H4 (cell line): ENCODE measurements at regions not wholly inside any gene's neighbourhood (a gene's known extent, or its start where the extent isn't known, plus 50 kb on each side); places are given as distances from the start of the nearest gene placed in this dataset.

Experiments used
- DNase-seq: peaks from one replicate; pipeline ENCODE4 v3.0.0-alpha.2; 2015; ENCODE audit warnings: low spot score

DNA sequence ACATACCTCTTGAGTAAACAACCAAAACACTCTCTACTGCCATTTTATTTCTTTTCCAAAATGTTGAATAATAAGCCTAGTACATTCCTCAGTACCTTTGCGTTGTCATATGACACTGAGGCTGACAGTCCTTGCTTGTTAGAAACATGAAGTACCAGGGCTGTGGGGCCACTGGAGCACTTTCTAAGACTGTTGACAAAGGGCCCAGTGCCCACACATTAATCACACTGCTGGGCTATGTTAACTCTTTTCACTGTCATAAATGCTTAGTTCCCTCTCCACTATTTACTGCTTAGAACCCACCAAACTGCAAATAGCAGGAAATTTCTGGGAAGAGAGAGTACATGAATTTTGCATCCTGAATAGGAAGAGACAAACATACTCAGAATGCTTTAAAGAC, 57.1 kb downstream of the FAM47B start:
- DNase-seq, result no peak

DNA sequence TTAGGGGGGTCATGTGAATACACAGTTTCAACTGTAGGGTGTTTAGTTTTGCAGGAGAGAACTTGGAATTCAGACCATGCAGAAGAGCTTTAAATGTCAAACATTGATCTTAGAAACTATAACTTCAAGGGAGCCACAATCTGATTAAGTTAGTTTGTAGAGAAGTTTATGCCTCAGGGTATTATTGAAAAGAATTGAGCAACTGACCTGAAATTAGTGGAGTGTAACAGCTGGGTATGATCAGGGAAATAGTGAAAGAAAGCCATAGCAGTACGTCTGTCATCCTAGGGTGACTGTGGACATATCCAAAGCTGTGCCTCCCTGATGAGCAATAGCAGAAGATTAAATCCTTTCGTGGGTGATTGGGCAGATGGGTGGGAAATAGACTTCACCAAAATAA, 63.8 kb downstream of the FAM47B start:
- no peak for DNase-seq

DNA sequence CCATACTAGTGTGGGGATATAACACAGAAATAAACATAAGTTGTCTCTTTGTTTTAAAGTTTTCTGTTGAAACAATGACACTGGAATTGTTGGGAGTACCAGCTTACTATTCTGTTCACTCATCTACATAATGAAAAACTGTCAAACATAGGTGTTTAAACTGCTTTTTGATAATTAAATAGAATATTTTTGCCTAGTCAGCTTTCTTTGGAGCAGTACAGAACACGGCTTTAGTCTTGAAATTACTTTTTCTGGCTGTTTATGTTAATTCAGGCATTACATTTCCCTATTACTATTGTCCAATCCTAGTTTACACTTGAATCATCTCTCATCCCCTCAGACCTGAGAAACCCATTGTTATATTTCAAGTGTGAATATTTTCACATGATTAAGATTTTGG, 73.0 kb downstream of the FAM47B start:
- DNase-seq, result no peak

DNA sequence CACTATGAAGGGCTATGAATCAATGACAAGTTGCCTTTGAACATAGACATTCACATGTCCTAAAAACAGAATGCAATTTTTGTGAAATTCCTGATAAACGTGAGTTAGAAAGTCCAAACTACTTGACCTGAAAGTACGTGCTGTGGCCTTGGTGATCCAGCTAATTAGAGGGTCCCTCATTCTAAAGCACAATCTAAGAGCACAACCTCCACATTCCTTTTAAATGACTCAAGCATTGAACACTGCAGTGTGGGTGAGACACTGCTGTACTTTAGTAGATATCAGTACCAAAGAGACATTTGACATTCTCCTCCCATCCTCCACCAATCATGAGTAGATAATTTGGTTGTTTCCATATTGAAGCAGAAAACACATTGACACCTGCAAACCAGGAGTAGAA, 73.5 kb downstream of the FAM47B start:
- DNase-seq, result no peak

DNA sequence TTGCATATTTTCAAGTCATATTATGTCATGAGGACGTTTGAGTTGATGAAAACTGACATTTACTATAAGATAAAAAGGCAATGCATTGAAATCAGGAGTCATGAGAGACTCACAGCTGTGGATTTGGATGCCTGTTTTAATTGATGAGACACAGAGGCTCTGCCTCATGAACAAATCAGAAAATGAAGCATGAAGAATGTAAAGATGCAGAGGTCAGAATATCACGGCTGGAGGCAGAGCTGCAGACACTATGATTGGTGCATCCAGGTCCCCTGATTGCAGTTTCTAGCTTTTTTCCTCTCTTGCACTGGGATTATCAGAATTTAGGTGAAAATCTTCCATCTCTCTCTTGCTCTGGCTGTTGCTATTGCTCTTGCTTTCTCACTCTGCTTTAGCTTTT, 74.7 kb downstream of the FAM47B start:
- DNase-seq, result no peak

DNA sequence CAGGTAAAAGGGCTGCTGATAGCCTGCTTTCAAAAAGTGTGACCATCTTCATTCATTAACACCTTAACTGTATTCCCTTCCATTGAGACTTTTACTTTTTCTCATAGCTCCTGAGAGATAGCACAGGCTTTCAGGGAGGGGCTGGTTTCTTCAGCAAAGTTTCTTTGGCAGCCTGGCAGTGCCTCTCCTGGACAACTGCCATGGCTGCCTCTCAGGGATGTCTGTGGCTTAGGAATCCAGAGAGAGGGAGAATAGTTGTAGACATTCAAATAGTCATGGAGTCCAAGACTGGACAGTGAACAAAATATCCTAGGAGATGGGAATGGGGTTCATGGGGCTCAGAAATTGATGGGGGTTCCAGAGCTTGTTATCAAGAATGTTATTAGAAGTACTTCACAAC, 81.1 kb downstream of the FAM47B start:
- DNase-seq, result no peak

DNA sequence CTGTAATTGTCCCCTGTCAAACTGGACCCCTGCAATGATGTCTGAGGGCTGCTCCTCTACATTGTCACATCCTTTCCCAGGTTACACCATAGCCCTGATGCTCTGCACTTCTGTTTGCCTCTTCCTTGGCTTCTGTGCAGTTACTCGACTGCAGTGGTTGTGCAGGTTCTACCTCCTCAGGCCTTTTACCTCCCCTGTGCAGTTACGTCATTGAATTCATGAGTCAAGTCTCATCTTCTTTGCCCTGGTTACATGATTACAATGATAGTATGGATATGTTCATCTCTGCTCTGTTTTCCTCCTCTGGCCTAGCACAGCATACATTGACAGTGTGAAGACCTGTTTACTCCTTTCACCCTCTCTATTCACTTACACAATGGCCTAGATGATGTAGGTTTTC, 83.2 kb downstream of the FAM47B start:
- no peak for DNase-seq

DNA sequence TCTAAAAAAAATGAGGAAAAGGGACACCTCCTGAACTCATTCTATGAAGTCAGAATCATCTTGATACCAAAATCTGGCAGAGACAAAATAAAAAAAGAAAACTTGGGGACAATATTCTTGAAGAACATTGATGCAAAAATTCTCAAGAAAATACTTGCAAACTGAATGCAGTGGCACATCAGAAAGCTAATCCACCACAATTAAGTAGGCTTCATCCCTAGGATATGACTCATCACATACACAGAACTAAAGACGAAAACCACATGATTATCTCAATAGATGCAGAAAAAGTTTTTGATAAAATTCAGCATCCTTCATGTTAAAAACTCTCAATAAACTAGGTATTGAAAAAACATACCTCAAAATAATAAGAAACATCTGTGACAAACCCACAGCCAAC, 98.3 kb downstream of the FAM47B start:
- no peak for DNase-seq

DNA sequence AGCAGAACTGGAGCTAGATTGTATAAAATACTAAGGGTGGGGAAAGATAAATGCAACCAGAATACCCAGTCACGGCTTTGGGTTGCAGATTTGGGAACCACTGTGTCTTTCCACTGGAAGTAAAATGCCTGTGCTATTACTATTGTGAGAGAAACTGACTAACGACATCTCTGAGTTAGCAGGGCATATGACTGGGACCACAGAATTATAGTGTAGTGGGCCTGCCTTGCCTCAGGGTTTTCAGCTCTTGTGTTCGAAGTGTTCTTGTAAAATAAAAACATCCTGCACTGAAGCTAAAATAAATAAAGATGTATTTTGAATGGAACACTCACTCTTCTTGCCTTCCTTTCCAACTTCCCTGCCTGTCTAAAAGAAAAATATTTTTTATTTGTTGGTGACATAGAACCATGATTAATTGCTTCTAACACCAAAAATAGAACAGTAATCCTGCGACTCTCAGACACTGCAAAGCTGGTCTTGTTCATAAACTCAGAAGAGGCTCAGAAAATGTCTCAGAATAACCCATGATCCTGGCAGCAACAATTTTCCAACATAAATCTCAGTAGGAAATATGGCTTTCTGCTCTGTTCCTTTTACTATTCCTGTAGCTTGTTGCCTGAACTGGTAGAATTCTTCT, 104.2 kb downstream of the FAM47B start:
- DNase-seq, result no peak

DNA sequence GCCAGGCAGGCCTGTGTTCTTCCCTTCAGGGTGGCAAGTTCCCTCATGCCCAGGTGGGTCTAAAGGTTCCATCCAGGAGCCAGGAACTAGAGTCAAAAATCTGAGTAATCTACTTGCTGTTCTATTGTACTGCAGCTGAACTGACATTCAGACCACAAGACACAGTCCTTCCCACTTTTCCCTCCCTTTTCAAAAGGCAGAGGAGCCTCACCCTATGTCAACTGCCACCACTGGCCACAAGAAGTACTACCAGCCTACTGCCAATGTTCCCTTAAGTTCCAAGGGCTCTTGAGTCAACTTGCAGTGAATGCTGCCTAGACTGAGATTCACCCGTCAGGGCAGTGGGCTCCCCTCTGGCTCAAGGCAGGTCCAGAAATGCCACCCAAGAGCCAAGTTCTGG, 133.5 kb downstream of the FAM47B start:
- no peak for DNase-seq

DNA sequence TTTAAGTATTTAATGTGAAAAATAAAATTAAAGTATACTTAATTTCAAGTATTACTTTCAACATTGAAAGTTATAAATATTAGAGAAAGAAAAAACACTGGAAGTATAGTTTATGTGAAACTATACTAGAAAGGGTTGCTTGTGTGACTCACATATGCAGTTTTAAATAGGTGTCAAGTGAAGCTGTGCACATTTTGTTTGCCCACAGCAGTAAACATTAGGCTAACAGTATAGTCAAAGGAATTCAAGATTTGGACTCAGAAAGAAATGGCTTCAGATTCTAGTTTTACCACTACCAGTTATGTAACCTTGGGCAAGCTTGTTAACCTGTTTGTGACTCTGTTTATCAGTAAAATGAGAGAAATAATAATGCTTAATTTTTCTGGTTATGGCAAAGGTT, 148.2 kb downstream of the FAM47B start:
- no peak for DNase-seq

DNA sequence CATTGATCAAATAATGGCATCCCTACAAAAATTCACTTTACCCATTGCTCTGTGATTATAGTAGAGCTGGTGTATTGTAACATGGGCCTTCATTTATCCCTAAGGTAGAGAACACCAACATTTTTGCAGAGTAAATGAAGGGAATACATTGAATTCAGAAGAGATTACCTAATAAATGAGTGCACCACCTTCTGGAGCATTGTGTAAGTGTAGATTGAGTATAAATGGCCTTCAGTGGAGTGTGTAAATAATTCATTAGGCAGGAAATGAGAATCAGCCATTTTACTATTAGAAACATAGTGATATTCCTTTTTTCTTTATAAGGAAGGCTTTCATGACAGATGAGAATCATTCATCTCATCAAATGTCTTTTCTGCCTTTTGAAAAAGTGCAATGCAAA, 155.8 kb downstream of the FAM47B start:
- DNase-seq, result peak; percentile 3

DNA sequence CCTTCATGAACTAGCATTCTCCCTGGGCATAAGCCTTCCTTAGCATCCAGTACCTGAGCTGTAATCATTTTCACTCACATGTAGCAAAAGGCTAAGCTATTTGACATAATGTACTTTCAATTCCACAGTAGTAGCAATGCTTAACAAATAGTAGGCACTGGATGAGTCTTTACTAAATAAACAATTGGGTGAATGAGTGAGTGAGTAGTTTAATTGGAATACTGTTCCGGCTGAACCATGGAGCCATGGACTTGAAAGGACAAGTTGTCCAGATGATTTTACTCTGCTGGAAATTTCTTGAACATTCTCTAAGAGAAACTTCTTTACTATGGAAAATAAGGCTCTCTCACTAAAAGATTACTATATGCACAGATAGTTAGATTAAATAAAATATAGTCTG, 159.3 kb downstream of the FAM47B start:
- DNase-seq, result no peak

DNA sequence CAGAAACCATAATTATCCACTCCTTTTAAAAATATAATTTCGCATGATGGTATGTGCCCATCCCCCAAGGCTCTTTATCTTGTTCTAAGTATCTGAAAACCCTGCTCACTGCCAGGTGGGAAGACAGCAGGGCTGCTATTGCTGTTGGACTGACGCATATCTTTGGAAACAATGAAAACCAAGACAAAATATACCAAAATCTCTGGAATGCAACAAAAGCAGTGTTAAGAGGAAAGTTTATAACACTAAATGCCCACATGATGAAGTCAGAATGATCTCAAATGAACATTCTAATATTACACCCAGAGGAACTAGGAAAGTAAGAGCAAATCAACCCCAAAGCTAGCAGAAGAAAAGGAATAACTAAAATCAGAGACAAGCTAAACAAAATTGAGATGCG, 162.0 kb downstream of the FAM47B start:
- DNase-seq, result no peak

DNA sequence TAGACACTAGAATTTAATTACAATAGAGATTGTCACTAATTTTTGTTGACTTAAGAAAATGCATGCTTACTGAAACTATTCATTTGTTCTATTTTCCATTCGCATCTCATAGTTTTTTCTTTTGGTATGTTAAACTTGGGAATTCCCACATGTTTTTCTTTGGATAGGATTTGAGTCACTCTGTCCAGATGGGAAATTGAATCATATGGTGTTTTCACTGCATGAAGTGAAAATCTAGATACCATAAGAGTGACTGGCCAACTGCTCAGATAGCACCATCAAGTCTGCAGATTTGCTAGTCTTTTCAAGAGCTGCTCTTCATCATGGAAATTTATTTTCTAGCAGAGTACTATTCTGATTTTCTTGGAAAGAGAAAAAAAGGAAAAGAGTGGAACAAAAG, 172.6 kb downstream of the FAM47B start:
- no peak for DNase-seq

DNA sequence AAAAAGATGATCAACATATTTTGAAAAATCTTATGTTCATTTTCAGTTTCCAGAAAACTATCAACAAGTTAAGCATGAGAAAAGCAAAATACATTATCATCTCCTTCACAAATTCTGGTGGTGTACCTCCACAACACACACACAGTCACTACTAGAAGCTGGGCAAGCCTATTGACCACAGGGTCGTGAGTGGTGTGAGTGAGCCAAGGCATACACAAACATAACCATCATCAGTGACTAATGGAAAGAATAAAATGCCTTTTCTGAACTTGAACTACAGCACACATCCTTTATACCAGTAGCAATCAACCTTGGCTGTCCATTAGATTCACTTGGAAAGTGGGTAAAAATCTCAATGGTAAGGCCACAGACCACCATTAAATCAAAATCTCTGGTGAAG, 180.2 kb downstream of the FAM47B start:
- no peak for DNase-seq

DNA sequence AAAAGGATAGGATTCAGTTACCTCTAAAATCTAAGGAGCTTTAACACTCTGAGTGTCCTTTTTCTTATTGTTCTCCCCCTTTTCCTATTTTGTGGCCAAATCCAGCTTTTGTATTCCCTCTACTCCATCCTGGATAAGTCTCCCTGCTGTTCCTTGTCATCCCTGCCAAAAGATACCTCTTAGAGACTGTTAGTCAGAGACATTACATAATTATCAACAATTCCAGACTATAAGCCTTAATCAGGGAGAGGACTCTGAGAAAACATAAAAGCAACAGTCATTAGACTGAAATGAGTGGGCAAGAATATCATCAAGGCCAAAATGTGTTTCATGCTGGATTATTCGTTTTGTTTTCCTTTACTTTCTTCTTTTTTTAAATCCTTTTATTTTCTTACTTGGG, 206.9 kb downstream of the FAM47B start:
- no peak for DNase-seq

DNA sequence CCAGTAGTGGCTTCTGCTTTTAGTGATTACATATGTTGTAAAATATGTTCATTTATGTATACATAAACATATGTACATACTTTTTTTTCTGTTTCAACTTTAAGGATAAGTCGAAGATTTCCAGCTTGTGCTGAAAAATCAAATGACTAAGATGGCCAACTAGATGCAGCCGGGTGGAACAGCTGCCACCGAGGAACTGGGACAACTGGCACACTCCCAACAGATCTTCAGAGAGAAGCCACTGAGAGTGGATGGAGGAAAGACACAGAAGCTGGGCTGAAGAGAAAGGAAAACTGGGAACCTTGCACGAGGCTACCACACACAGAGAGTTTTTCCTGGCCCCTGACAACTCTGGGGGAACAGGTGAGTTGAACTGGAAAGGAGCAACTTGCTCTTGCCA, 207.5 kb downstream of the FAM47B start:
- DNase-seq, result no peak

DNA sequence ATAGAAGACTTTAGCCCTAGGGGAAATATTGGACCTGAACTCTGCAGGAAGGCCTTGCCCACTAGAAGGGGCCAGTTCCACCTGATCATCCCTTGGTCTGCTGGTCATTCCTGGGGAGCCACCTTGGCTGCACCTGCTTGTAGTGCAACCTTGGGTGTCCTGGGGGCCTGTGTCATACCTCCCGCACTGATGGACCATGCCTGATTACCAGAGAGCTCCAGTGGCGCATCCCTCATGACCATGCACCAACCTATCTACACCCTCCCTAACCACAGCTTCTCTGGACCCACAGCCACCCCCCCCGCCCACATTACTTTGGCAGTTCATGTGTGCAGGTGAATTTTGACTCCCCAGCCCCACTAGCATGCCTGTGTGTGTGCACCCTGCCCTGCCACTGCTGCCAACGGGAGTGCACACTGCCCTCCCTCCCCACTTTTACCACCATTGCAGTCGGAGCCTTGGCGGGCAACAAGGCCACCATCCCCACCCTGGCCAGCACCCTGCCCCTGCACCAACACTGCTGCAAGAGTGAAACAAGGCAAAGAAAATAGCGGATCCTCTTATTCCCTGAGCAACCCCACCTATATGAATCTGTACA, 208.1 kb downstream of the FAM47B start:
- DNase-seq, result no peak

DNA sequence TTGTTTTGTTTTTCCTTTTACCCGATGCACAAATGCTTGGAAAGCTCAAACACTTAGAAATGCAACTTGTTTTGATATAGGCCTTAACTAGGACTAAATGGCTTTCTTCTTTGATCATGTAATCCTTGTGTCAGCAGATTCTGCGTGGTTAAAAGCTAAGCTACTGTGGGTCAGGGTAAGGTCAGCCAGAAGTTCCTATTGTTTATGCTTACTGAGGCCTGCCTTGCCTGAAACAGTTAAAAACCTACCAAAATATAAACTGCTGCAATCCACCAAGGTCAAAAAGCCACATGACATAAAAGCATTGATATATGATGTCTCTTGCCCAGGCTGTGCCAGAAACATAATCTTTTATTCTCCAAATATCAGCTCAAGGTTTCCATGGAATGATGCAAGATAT, 223.4 kb downstream of the FAM47B start:
- peak; percentile 21 for DNase-seq
